Mammary epithelial cell (primary cell): ENCODE measurements at regions not wholly inside any gene's neighbourhood (a gene's known extent, or its start where the extent isn't known, plus 50 kb on each side); places are given as distances from the start of the nearest gene placed in this dataset.

Source experiments
- EZH2 ChIP-seq: IDR thresholded peaks from 2 replicates; pipeline ENCODE4 v1.6.1; 2012; ENCODE audit warnings: low read length, inconsistent platforms, borderline replicate concordance
- TF ChIP-seq, protein P1 (sequence below), 2 donors: IDR thresholded peaks in 1 of 2; conservative IDR thresholded peaks in 1 of 2; 2 replicates each; pipeline ENCODE4 v1.5.1; 2011 to 2012; ENCODE audit warnings: inconsistent platforms in 2 of 2, low read length in 2 of 2, mild to moderate bottlenecking in 2 of 2, control low read depth in 1 of 2, low read depth in 1 of 2; ENCODE audit not compliant: insufficient read depth in 1 of 2; ENCODE audit errors: extremely low read depth in 1 of 2

DNA sequence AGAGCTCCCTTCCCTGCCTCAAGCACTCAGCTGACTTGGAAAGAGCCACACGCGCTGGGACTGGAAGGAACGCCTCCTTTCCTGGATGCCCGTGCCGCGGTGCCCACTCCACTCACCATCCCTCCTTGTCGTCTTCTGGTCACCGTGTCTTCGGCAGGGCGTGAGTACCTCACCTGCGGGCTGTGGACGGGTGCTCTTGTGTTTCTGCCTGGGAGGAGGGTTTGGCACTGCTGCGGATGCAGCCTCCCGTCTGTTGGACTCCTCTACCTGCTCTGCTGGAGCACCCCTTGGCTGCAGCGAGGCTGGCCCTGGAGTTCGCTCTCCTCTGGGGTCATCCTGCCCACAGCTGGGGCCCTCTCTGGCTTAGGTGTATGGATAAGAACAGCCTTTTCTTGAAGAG, 612.7 kb downstream of the BRD1 start:
- TF ChIP-seq, protein P1, sequence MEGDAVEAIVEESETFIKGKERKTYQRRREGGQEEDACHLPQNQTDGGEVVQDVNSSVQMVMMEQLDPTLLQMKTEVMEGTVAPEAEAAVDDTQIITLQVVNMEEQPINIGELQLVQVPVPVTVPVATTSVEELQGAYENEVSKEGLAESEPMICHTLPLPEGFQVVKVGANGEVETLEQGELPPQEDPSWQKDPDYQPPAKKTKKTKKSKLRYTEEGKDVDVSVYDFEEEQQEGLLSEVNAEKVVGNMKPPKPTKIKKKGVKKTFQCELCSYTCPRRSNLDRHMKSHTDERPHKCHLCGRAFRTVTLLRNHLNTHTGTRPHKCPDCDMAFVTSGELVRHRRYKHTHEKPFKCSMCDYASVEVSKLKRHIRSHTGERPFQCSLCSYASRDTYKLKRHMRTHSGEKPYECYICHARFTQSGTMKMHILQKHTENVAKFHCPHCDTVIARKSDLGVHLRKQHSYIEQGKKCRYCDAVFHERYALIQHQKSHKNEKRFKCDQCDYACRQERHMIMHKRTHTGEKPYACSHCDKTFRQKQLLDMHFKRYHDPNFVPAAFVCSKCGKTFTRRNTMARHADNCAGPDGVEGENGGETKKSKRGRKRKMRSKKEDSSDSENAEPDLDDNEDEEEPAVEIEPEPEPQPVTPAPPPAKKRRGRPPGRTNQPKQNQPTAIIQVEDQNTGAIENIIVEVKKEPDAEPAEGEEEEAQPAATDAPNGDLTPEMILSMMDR (conservative IDR thresholded peaks at IDR 0.05 in 1 of 2, IDR thresholded peaks at IDR 0.05 in 1 of 2; ENCODE audit: extremely low read depth in 1 of 2, insufficient read depth in 1 of 2, low read depth in 1 of 2, low read length in 2 of 2) = no peak
- TF ChIP-seq EZH2 = no peak
